Breast epithelium (tissue), 3 donors: ENCODE measurements at regions not wholly inside any gene's neighbourhood (a gene's known extent, or its start where the extent isn't known, plus 50 kb on each side); places are given as distances from the start of the nearest gene placed in this dataset.

Experiments
- POLR2A ChIP-seq: fragments of 450-650 bp; IDR thresholded peaks from one replicate; pipeline ENCODE4 v1.6.1; 2016; ENCODE audit warnings: antibody characterized with exemption, mild to moderate bottlenecking, moderate library complexity
- TF ChIP-seq, protein P1 (sequence below), 3 donors: fragments of 450-650 bp; IDR thresholded peaks; one replicate each; pipeline ENCODE4 v1.5.1; 2016 to 2017; ENCODE audit warnings: antibody characterized with exemption in 3 of 3, mild to moderate bottlenecking in 3 of 3, moderate library complexity in 3 of 3

DNA sequence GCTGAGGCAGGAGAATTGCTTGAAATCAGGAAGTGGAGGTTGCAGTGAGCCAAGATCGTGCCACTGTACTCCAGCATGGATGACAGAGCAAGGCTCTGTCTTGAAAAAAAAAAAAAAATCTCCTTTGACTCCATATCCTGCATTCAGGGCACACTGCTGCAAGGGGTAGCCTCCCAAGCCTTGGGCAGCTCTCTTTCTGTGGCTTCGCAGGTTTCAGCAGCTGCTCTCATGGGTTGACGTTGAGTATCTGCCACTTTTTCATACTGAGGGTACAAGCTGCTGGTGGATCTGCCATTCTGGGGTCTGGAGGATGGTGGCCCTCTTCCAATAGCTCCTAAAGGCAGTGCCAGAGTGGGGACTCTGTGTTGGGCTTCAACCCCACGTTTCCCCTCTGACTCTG lies 2198.1 kb upstream of the WWC1 start:
- TF ChIP-seq, protein P1, sequence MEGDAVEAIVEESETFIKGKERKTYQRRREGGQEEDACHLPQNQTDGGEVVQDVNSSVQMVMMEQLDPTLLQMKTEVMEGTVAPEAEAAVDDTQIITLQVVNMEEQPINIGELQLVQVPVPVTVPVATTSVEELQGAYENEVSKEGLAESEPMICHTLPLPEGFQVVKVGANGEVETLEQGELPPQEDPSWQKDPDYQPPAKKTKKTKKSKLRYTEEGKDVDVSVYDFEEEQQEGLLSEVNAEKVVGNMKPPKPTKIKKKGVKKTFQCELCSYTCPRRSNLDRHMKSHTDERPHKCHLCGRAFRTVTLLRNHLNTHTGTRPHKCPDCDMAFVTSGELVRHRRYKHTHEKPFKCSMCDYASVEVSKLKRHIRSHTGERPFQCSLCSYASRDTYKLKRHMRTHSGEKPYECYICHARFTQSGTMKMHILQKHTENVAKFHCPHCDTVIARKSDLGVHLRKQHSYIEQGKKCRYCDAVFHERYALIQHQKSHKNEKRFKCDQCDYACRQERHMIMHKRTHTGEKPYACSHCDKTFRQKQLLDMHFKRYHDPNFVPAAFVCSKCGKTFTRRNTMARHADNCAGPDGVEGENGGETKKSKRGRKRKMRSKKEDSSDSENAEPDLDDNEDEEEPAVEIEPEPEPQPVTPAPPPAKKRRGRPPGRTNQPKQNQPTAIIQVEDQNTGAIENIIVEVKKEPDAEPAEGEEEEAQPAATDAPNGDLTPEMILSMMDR (IDR thresholded peaks at IDR 0.05) = no peak
- TF ChIP-seq POLR2A = no peak
